ENCODE measurements at regions not wholly inside any gene's neighbourhood (a gene's known extent, or its start where the extent isn't known, plus 50 kb on each side); places are given as distances from the start of the nearest gene placed in this dataset.

DNA sequence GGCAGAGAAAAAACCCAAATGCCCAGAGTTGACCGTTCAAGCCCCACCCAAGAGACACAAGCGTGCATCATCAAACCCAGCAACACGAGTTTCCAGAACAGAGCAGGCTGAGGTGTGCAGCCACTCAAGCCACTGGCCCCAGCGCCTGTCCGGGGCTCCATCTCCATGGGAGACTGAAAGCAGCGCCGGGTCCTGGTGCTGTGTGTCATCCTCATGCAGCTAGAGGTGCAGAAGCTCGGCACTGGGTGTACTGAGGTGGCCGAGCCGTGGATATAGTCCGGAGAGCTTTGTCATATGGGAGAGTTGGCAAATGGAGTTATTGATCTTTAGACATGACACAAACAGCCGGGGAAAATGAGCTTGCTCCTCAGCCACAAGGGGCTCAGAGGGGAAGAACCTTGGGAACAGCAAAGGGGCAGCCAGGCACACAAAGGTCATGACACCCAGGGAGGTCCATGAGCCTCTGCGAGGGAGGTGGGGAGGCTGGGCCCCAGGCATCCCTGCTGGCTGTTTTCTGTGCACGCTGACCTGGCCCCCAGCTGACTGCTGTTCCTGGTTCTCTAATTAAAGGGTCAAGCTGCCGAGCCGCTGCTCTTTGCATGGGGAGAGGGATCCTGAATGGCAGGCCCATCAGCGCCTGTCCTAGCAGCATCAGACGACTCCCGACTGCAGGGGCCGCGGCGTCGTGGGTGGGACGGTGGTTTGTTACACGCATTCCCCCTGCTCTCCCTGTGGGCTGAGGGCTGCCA lies 145.4 kb upstream of the SFSWAP start:
- TF ChIP-seq FOXP2 (optimal IDR thresholded peaks at IDR 0.05; ENCODE audit: borderline replicate concordance, extremely low read depth, extremely low read length, insufficient read depth) (no peak), TAF1 (IDR thresholded peaks at IDR 0.05; ENCODE audit: borderline replicate concordance, insufficient read depth, low read length) (no peak), SIN3A (IDR thresholded peaks at IDR 0.05; ENCODE audit: borderline replicate concordance, insufficient read depth, low read length) (no peak)
- TF ChIP-seq, protein P1, sequence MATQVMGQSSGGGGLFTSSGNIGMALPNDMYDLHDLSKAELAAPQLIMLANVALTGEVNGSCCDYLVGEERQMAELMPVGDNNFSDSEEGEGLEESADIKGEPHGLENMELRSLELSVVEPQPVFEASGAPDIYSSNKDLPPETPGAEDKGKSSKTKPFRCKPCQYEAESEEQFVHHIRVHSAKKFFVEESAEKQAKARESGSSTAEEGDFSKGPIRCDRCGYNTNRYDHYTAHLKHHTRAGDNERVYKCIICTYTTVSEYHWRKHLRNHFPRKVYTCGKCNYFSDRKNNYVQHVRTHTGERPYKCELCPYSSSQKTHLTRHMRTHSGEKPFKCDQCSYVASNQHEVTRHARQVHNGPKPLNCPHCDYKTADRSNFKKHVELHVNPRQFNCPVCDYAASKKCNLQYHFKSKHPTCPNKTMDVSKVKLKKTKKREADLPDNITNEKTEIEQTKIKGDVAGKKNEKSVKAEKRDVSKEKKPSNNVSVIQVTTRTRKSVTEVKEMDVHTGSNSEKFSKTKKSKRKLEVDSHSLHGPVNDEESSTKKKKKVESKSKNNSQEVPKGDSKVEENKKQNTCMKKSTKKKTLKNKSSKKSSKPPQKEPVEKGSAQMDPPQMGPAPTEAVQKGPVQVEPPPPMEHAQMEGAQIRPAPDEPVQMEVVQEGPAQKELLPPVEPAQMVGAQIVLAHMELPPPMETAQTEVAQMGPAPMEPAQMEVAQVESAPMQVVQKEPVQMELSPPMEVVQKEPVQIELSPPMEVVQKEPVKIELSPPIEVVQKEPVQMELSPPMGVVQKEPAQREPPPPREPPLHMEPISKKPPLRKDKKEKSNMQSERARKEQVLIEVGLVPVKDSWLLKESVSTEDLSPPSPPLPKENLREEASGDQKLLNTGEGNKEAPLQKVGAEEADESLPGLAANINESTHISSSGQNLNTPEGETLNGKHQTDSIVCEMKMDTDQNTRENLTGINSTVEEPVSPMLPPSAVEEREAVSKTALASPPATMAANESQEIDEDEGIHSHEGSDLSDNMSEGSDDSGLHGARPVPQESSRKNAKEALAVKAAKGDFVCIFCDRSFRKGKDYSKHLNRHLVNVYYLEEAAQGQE (IDR thresholded peaks at IDR 0.05; ENCODE audit: insufficient read depth in 1 of 2, low read depth in 2 of 2, low read length in 2 of 2), result no peak

GRCh38 chr12:131568336-131568735 lies 142.6 kb upstream of the SFSWAP start:
- TF ChIP-seq, protein P1 (IDR thresholded peaks at IDR 0.05; ENCODE audit: insufficient read depth in 1 of 2, low read depth in 2 of 2, low read length in 2 of 2), result no peak

- no peak for TF ChIP-seq FOXP2 (optimal IDR thresholded peaks at IDR 0.05; ENCODE audit: borderline replicate concordance, extremely low read depth, extremely low read length, insufficient read depth)
- TF ChIP-seq POLR2AphosphoS5 (IDR thresholded peaks at IDR 0.05; ENCODE audit: low read depth, low read length), result no peak
- TF ChIP-seq, protein P1 (IDR thresholded peaks at IDR 0.05; ENCODE audit: insufficient read depth in 1 of 2, low read depth in 2 of 2, low read length in 2 of 2), result no peak
- no peak for TF ChIP-seq TAF1 (IDR thresholded peaks at IDR 0.05; ENCODE audit: borderline replicate concordance, insufficient read depth, low read length)
Observed at GRCh38 chr12:131570596-131570995, 140.3 kb upstream of the SFSWAP start.

DNA sequence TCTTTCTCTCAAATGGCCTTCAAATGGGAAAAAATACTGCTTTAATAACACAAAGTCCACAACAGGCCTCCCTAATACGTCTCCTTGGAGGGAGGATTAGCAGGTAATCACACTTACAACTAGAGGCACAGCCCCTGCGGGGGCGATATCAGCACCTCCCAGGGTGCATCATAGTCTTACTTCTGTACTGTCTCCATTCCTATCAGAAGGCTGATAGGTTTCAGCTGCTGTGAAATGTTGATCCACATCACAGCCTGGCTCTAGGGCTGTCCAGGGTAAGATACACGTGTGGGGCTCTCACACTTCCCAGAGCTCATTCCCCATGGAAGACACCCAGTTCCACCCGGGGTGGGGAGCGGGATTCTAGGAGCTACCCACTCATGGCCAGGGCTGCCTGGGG lies 139.1 kb upstream of the SFSWAP start:
- no peak for TF ChIP-seq TAF1 (IDR thresholded peaks at IDR 0.05; ENCODE audit: borderline replicate concordance, insufficient read depth, low read length)
- no peak for TF ChIP-seq POLR2AphosphoS5 (IDR thresholded peaks at IDR 0.05; ENCODE audit: low read depth, low read length)
- TF ChIP-seq FOXP2 (optimal IDR thresholded peaks at IDR 0.05; ENCODE audit: borderline replicate concordance, extremely low read depth, extremely low read length, insufficient read depth), result no peak
- TF ChIP-seq SIN3A (IDR thresholded peaks at IDR 0.05; ENCODE audit: borderline replicate concordance, insufficient read depth, low read length), result no peak
- TF ChIP-seq, protein P1 (IDR thresholded peaks at IDR 0.05; ENCODE audit: insufficient read depth in 1 of 2, low read depth in 2 of 2, low read length in 2 of 2), result no peak

DNA sequence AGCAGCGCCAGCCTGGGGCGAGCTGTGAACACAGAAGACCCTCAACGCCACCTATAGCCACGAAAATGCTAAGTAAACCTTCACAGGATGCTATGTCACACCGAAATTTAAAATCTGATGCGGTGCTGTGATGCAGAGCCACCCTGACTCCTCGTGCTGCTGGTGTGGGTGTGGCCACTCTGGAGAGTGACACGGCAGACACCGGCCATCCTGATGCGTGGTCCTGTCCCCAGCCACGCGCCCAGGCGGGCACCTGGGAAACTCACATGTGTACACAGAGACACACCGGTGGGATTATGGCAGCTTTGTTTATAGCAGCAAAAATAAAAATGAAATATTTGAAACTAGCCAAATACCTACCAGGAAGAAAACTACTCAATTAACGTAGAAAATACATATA lies 138.3 kb upstream of the SFSWAP start:
- TF ChIP-seq TAF1 (IDR thresholded peaks at IDR 0.05; ENCODE audit: borderline replicate concordance, insufficient read depth, low read length) (no peak), FOXP2 (optimal IDR thresholded peaks at IDR 0.05; ENCODE audit: borderline replicate concordance, extremely low read depth, extremely low read length, insufficient read depth) (no peak), POLR2AphosphoS5 (IDR thresholded peaks at IDR 0.05; ENCODE audit: low read depth, low read length) (no peak), SIN3A (IDR thresholded peaks at IDR 0.05; ENCODE audit: borderline replicate concordance, insufficient read depth, low read length) (no peak)
- TF ChIP-seq, protein P1 (IDR thresholded peaks at IDR 0.05; ENCODE audit: insufficient read depth in 1 of 2, low read depth in 2 of 2, low read length in 2 of 2), result no peak

Measured in PFSK-1 (cell line).